Activated T-cell treated with anti-CD3 and anti-CD28 coated beads, Interleukin-2, amount 50 U/mL, for 72 hours (primary cell): ENCODE measurements at regions not wholly inside any gene's neighbourhood (a gene's known extent, or its start where the extent isn't known, plus 50 kb on each side); places are given as distances from the start of the nearest gene placed in this dataset.

Experiments
- ATAC-seq, 2 donors: fragments of 150-1000 bp; cut with Tn5 transposase; replicated peaks in 1 of 2; 2 replicates each; pipeline ENCODE4 v1.10.0; 2021; ENCODE audit warnings: moderate library complexity in 2 of 2, mild to moderate bottlenecking in 1 of 2
- DNase-seq, 2 donors: peaks; one replicate each; pipeline ENCODE4 v3.0.0; 2021 to 2022; ENCODE audit warnings: mixed read lengths in 1 of 2
- H3K27ac Mint-ChIP-seq: one replicate; pipeline ENCODE4 v1.8.0; 2022; ENCODE audit warnings: mild to moderate bottlenecking, moderate library complexity, mixed read lengths
- H3K27me3 Mint-ChIP-seq: one replicate; pipeline ENCODE4 v1.8.0; 2022; ENCODE audit warnings: low read depth, mixed read lengths
- H3K36me3 Mint-ChIP-seq, 2 donors: one replicate each; pipeline ENCODE4 v1.8.0; 2022; ENCODE audit warnings: mixed read lengths in 2 of 2, mild to moderate bottlenecking in 1 of 2; ENCODE audit not compliant: insufficient read depth in 2 of 2
- H3K4me1 Mint-ChIP-seq: one replicate; pipeline ENCODE4 v1.8.0; 2022; ENCODE audit warnings: low read depth, mixed read lengths
- H3K4me3 Mint-ChIP-seq, 2 donors: one replicate each; pipeline ENCODE4 v1.8.0; 2022; ENCODE audit warnings: mild to moderate bottlenecking in 2 of 2, mixed read lengths in 2 of 2, moderate library complexity in 2 of 2
- H3K9me3 Mint-ChIP-seq, 2 donors: one replicate each; pipeline ENCODE4 v1.8.0; 2022; ENCODE audit warnings: mixed read lengths in 2 of 2

- Mint-ChIP-seq H3K4me3 (no peak overlapping the region), H3K36me3 (no peaks in the 10 kb centered on the region), H3K27ac (no peak overlapping the region), H3K9me3 (peaks cover 0 to 6% of the 10 kb centered on the region in 2 donors), H3K27me3 (no peaks in the 10 kb centered on the region), H3K4me1 (no peaks in the 10 kb centered on the region)
- DNase-seq (no peak), ATAC-seq (no peak)
Measured at GRCh38 chr9:17059465-17059864, 75.4 kb upstream of the CNTLN start.

- Mint-ChIP-seq H3K36me3 (no peaks in the 10 kb centered on the region), H3K4me1 (no peaks in the 10 kb centered on the region), H3K4me3 (no peak overlapping the region), H3K9me3 (peaks cover 0 to 6% of the 10 kb centered on the region in 2 donors), H3K27me3 (no peaks in the 10 kb centered on the region), H3K27ac (no peak overlapping the region)
- ATAC-seq = no peak
- DNase-seq = no peak
Measured at GRCh38 chr9:17057729-17058128, 77.1 kb upstream of the CNTLN start.

- H3K27me3 Mint-ChIP-seq = no peaks in the 10 kb centered on the region
- no peak overlapping the region for H3K4me3 Mint-ChIP-seq
- H3K27ac Mint-ChIP-seq = no peak overlapping the region
- no peak for DNase-seq
- no peaks in the 10 kb centered on the region for H3K4me1 Mint-ChIP-seq
- ATAC-seq = no peak
- H3K9me3 Mint-ChIP-seq = peaks cover 3 to 4% of the 10 kb centered on the region in 2 donors
- no peaks in the 10 kb centered on the region for H3K36me3 Mint-ChIP-seq
Measured at GRCh38 chr9:17052626-17053025, 82.2 kb upstream of the CNTLN start.

- ATAC-seq (no peak), DNase-seq (no peak)
- Mint-ChIP-seq H3K36me3 (no peaks in the 10 kb centered on the region), H3K4me1 (no peaks in the 10 kb centered on the region), H3K27ac (no peak overlapping the region), H3K27me3 (no peaks in the 10 kb centered on the region), H3K4me3 (no peak overlapping the region), H3K9me3 (peaks cover 7 to 9% of the 10 kb centered on the region in 2 donors)
Measured at GRCh38 chr9:17045381-17045940, 89.4 kb upstream of the CNTLN start.

GRCh38 chr9:17031546-17031945 is 103.3 kb upstream of the CNTLN start:
- Mint-ChIP-seq H3K27ac (no peak overlapping the region), H3K4me1 (no peaks in the 10 kb centered on the region), H3K4me3 (no peak overlapping the region), H3K9me3 (peaks cover 0 to 4% of the 10 kb centered on the region in 2 donors), H3K27me3 (no peaks in the 10 kb centered on the region), H3K36me3 (no peaks in the 10 kb centered on the region)
- DNase-seq (no peak), ATAC-seq (no peak)

GRCh38 chr9:17025281-17025680 is 109.6 kb upstream of the CNTLN start:
- Mint-ChIP-seq H3K27ac (no peak overlapping the region), H3K36me3 (peaks cover 0 to 1% of the 10 kb centered on the region in 2 donors), H3K9me3 (peaks cover under 1 to 5% of the 10 kb centered on the region in 2 donors), H3K27me3 (no peaks in the 10 kb centered on the region), H3K4me1 (no peaks in the 10 kb centered on the region), H3K4me3 (no peak overlapping the region)
- no peak for ATAC-seq
- no peak for DNase-seq

- DNase-seq = no peak
- H3K36me3 Mint-ChIP-seq = peaks cover 0 to 1% of the 10 kb centered on the region in 2 donors
- no peak overlapping the region for H3K27ac Mint-ChIP-seq
- H3K27me3 Mint-ChIP-seq = no peaks in the 10 kb centered on the region
- H3K4me3 Mint-ChIP-seq = no peak overlapping the region
- H3K9me3 Mint-ChIP-seq = peaks cover 2 to 5% of the 10 kb centered on the region in 2 donors
- no peaks in the 10 kb centered on the region for H3K4me1 Mint-ChIP-seq
- ATAC-seq = no peak
Measured at GRCh38 chr9:17024129-17024528, 110.7 kb upstream of the CNTLN start.

- DNase-seq (no peak), ATAC-seq (no peak)
- no peaks in the 10 kb centered on the region for H3K27me3 Mint-ChIP-seq
- peaks cover 6 to 7% of the 10 kb centered on the region in 2 donors for H3K9me3 Mint-ChIP-seq
- H3K36me3 Mint-ChIP-seq = peaks cover 0 to 3% of the 10 kb centered on the region in 2 donors
- no peak overlapping the region for H3K27ac Mint-ChIP-seq
- no peaks in the 10 kb centered on the region for H3K4me1 Mint-ChIP-seq
- no peak overlapping the region for H3K4me3 Mint-ChIP-seq
Measured at GRCh38 chr9:17021387-17021970, 113.4 kb upstream of the CNTLN start.

- H3K36me3 Mint-ChIP-seq = peaks cover 0 to 3% of the 10 kb centered on the region in 2 donors
- H3K27ac Mint-ChIP-seq = no peak overlapping the region
- H3K4me3 Mint-ChIP-seq = no peak overlapping the region
- DNase-seq (no peak), ATAC-seq (no peak)
- no peaks in the 10 kb centered on the region for H3K4me1 Mint-ChIP-seq
- peaks cover 6 to 9% of the 10 kb centered on the region in 2 donors for H3K9me3 Mint-ChIP-seq
- no peaks in the 10 kb centered on the region for H3K27me3 Mint-ChIP-seq
Measured at GRCh38 chr9:17019398-17019797, 115.4 kb upstream of the CNTLN start.

- no peak for ATAC-seq
- peaks cover 0 to 2% of the 10 kb centered on the region in 2 donors for H3K36me3 Mint-ChIP-seq
Measured at GRCh38 chr9:17018540-17019196, 116.2 kb upstream of the CNTLN start.

GRCh38 chr9:17017931-17018491 is 116.8 kb upstream of the CNTLN start:
- H3K27ac Mint-ChIP-seq = no peak overlapping the region
- H3K4me1 Mint-ChIP-seq = no peaks in the 10 kb centered on the region
- no peak for DNase-seq
- ATAC-seq = no peak
- H3K36me3 Mint-ChIP-seq = peaks cover 0 to 2% of the 10 kb centered on the region in 2 donors
- H3K27me3 Mint-ChIP-seq = no peaks in the 10 kb centered on the region
- peaks cover 6% of the 10 kb centered on the region in 2 donors for H3K9me3 Mint-ChIP-seq
- no peak overlapping the region for H3K4me3 Mint-ChIP-seq

More at GRCh38 chr9:17018540-17019196, 116.2 kb upstream of the CNTLN start:
- peaks cover 6% of the 10 kb centered on the region in 2 donors for H3K9me3 Mint-ChIP-seq
- DNase-seq = no peak
- H3K4me3 Mint-ChIP-seq = no peak overlapping the region
- no peak overlapping the region for H3K27ac Mint-ChIP-seq
- no peaks in the 10 kb centered on the region for H3K4me1 Mint-ChIP-seq
- no peaks in the 10 kb centered on the region for H3K27me3 Mint-ChIP-seq

- DNase-seq = no peak
- H3K36me3 Mint-ChIP-seq = peaks cover 0 to 2% of the 10 kb centered on the region in 2 donors
Measured at GRCh38 chr9:17013891-17014290, 120.9 kb upstream of the CNTLN start.

GRCh38 chr9:17013010-17013409 is 121.8 kb upstream of the CNTLN start:
- no peak for DNase-seq
- H3K9me3 Mint-ChIP-seq = peaks cover 0 to 2% of the 10 kb centered on the region in 2 donors
- no peak overlapping the region for H3K27ac Mint-ChIP-seq
- ATAC-seq = no peak
- no peaks in the 10 kb centered on the region for H3K4me1 Mint-ChIP-seq
- H3K36me3 Mint-ChIP-seq = no peaks in the 10 kb centered on the region
- no peaks in the 10 kb centered on the region for H3K27me3 Mint-ChIP-seq
- no peak overlapping the region for H3K4me3 Mint-ChIP-seq

More at GRCh38 chr9:17013891-17014290, 120.9 kb upstream of the CNTLN start:
- Mint-ChIP-seq H3K4me3 (no peak overlapping the region), H3K4me1 (no peaks in the 10 kb centered on the region), H3K9me3 (peaks cover 4% of the 10 kb centered on the region in 2 donors), H3K27ac (no peak overlapping the region), H3K27me3 (no peaks in the 10 kb centered on the region)
- ATAC-seq = no peak
